GM21526 (cell line): ENCODE measurements at regions not wholly inside any gene's neighbourhood (a gene's known extent, or its start where the extent isn't known, plus 50 kb on each side); places are given as distances from the start of the nearest gene placed in this dataset.

Experiments used
- ATAC-seq: cut with Tn5 transposase; IDR thresholded peaks from one replicate; pipeline ENCODE4 v1.9.1; 2021; ENCODE audit warnings: moderate library complexity; ENCODE audit not compliant: unreplicated experiment, low FRiP score

DNA sequence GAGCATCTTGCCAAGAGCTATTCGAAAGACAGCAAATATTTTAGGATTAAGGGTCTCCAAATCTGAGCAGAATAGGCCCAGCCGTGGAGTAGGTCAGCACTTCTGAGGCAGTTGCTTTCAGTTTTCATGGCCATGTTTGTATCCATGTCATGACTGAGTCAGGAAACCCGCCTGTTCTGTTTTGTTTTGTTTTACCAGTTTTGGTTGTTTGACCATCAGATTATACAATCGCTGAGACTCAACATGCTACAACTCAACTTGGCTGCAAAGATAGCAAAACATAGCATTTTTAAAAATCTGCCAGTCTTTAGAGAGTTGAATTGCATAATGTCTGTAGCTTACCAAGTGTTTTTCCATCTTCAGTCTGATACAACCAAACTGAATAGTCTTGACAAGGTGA is 185.1 kb upstream of the ZNF462 start:
- no peak for ATAC-seq

DNA sequence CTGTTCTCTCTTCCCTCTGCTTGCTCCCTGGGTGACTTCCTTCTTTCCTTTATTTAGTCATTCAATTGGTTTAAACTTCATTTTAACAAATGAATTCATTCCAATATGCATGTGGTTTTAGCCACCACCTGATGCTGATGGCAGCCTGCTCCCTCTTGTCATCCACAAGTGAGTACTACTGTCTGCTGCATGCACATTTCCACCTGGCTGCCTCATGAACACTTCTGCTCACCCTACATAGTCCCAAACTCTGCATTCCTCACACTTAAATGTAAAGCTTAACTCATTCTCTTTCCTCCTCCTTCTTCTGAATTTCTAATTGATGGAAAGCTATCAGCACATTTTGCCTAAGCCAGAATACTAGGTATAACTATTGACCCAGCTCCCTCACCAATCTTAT is 184.7 kb upstream of the ZNF462 start:
- ATAC-seq: no peak

DNA sequence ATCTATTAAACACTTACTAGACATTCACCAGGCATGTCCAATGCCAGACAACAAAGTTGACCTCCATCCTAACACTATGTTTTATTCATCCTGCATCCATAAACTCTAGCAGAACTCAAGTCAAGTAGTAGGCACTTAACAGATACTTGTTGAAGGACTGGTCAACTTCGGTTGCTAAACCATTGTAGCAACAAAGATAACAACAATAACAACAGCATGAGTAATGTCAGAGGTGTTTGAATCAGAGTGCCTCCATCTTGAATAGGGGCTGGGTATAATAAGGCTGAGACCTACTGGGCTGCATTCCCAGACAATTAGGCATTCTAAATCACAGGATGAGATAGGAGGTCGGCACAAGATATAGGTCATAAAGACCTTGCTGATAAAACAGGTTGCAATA is 180.5 kb upstream of the ZNF462 start:
- ATAC-seq: no peak

DNA sequence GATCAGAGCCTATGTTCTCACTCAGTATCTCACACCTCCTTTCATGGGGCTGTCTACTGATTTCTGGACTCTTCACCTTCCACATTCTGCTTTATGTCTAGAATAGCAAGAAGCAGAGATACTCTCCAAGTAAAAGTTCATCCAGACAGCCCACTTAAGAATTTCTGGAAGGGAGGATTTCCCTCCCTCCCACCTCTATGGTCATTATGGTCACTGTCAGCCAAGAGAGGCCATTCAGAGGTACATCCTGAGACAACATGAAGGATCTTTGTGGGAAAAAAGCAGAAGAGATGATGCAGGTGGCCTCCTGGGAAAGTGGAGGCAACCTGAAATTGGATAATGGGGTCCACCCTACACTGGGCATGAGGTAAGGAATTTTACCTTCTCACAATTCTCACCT is 179.5 kb upstream of the ZNF462 start:
- ATAC-seq: no peak

DNA sequence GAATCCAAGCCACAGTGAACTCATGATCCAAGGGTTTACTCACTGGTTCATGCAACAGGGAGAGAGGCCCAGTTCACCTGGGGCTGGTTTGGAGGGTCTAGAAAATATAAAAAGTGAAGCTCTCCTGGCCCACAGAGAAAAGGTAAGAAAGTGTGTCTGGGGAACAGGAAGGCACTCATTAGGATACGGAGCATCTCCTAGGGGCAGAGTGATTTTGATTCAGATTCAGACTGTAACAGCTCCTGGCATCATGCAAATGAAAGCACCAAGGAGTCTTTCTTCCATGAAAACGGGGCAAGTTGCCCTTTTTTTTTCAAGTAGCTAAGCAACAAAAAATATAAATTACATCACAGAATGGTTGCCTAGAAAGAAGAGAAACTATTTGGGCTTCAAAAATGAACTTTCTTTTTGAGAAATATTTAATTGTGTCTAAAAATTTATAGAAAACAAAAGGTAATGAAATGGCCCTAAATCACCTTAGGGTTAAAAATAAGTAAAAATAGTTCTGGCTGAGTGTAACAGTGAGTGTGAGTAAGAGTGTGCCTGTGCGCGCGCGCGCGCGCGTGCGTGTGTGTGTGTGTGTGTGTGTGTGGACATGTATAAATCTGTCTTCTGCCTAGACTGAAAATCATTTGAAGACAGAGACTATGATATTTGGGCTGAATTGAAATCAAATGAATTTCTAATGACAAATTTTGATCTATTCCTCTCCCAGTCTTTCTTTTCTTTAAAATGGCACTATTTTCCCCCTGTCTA is 177.8 kb upstream of the ZNF462 start:
- no peak for ATAC-seq

DNA sequence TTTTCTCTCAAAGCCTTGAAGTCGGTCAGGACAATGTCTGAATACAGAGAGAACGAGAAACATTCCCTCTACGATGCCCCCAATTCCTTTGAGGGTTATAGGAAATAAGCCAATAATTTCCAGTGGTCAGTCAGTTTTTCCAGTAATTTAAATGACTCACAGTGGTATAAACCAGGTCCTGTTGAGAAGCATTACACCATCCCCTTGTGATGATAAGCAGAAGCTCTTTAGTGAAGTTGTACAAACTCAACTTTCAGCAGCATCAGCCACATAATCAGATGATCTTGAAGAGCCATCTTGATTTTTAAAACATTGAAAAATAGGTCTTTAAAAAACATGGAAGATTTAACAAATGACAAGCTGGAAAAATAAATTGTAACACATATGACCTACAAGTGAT is 173.9 kb upstream of the ZNF462 start:
- ATAC-seq: no peak

DNA sequence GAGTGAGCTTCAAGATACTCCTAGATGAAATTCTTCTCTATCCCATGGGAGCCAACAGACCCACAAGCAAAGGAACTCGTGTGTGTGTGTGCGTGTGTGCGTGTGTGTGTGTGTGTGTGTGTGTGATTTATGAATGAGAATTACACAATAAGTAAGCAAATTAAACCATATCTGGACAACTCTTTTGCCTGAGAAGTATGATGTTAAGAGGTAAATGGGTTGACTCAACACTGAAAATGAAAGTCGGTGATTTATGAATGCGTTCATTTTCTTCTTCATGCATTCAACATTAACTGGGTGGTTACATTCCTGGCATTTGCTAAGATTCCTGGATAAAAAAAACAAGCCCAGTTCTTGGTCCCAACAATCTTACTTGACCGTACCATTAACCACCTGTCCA is 171.3 kb upstream of the ZNF462 start:
- ATAC-seq: no peak

DNA sequence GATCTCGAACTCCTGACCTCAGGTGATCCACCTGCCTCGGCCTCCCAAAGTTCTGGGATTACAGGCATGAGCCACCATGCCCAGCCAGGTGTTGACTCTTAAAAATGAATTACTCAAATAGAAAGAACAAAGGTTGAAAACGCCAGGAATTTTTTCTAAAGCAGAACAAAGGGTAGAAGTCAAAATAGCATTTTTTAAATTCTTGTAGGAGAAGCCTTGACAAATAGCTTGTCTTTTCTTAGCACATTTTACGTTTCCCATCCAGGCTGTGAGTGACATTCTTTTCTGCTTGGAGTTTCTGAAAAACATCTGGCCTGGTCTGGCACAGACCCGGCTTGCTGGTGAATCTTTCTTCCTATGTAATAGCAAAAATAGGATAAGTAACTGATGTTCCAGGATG is 169.4 kb upstream of the ZNF462 start:
- ATAC-seq: no peak

DNA sequence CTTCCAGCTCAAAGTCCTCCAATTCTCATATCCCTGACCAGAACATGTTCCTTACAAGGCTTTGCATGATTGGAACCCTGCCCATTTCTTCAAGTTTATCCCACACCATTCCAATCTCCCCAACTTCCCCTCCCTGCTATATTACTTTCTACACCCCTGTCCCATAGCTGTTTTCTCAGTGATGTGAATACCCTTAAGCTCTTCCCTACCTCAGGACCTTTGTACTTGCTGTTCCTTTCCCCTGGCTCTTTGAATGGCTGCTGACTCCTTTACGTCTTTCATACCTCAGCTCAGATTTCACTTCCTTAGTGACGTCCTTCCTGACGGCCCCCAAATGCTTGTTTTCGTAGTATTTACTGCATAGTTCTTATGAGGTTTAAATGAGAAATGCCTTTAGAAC is 166.2 kb upstream of the ZNF462 start:
- ATAC-seq: no peak

DNA sequence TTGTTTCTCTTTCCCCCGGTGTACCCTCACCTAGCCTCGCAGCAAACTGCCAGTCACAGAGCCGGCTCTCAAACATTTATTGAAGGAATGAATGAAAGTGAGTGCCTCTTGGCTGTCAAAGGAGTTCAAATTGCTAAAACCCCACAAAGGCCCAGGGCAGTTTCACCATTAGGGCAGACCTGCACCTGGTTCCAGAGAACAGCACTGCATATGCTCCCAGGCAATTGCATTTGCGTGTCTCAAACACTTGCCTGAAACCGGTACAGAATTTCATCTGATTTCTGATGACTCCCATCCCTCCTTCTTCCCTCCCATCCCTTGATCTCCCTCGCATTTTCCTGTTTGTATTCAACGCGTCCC is 165.6 kb upstream of the ZNF462 start:
- no peak for ATAC-seq

DNA sequence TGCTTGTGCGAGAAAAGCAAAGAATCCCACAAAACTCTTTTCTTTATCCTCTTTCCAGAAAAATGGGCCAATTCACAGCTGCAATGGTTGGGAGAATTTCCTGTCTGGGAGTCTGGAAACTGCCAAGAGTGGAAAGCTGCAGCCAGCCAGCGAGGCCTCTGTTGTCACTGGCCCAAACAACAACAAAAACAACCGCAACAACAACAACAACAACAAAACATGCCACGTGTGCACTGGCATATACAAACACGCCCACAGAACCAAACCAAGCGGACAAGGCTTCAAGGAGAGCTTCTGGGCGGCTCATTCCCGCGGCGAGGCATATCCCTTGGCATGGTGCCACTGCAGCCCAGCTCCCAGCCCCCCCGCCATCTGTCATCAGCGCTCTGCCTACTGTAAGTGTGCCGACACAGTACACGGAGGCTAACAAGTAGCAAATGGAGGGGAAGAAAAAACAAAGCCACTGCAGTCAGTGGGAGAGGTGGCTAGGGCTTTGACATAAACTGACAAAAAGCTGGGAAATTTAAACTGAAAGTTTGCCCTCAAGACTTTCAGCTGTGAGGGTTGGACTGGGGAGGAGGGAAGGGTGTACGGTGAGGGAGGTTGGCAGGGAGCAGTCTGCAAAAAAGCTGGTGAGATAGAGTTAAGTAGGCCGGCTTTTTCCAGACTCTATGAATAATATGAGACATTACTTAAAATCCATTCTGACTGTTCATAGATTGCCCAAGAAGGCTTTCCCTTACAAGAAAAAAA is 165.0 kb upstream of the ZNF462 start:
- no peak for ATAC-seq

DNA sequence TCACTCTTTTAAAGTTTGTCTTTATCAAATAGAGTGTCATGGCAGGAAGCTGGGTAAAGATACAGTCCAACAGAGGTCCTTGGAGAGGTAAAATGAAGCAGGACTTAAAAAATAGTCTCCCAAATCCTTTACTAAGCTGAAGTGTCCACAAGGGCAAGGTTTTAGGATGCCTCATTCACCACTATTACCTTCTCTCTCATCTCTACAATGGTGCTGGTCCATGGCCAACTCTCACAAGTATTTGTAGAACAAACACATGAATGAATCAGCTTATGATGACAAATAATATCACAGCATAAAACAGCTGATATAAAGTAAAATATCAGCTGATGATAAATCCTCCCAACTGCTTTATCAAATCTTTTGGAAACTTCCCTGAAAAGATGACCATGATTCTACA is 162.3 kb upstream of the ZNF462 start:
- ATAC-seq: no peak

DNA sequence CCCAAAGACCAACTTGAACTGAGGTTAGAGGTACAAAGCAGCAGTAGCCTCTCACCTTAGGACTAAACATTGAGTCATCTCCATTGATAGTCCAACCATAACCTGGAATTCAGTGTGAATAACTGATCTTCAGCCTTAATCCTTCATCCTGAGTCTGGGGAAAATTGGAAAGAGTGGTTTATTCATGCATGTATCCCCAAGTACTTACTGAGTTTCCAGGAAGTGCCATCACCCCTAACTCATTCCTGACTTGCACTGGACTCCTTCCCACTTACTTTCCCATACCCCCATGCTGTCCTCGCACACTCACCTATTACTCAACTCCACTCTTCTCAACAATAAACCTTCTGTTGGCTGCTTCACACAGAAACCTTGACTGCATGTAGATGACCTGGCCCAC is 161.4 kb upstream of the ZNF462 start:
- no peak for ATAC-seq

DNA sequence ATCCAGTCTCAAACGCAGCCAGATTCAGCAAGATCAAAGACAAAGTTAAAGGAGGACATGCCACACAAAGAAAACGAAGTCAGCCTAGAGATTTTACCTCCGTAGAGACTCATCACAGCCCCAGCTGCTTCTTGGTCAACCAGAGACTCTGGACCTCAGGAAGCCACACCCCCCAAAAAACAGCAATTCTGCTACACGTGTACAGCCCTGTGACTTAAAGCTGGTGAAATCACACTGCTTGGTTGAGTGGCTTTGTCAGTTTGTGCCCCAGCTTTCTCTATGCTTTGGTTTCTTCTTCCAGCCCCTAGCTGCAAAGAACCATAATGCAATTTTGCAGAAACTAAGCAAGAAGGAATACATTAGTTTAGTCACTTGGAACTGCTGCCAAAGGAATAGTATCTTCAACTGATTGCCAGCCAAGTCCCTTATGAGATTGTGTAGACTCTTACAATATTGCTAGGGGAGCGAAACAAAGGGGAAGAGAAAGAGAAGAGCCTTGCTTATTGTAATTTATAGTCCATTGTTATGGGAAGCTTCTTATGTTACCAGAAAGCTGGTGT is 158.8 kb upstream of the ZNF462 start:
- no peak for ATAC-seq

DNA sequence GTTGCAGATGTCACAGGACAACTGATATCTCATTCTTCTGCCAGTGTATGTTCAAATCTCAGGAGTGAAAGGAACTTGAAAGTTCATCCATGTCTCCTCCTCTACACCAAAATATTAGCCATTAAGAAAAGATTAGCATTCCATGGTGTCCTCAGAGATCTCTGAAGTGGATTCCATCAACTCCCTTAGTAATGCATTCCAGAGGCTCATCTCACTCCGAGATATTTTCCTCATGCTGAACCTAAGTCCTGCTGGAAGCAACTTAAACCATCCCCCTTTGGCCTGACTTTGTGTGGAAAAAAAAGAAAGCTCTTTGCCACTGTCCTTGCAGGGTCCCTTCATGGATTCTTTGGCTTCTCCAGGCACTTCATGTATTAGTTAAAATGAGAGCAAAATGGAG is 155.7 kb upstream of the ZNF462 start:
- ATAC-seq: no peak

DNA sequence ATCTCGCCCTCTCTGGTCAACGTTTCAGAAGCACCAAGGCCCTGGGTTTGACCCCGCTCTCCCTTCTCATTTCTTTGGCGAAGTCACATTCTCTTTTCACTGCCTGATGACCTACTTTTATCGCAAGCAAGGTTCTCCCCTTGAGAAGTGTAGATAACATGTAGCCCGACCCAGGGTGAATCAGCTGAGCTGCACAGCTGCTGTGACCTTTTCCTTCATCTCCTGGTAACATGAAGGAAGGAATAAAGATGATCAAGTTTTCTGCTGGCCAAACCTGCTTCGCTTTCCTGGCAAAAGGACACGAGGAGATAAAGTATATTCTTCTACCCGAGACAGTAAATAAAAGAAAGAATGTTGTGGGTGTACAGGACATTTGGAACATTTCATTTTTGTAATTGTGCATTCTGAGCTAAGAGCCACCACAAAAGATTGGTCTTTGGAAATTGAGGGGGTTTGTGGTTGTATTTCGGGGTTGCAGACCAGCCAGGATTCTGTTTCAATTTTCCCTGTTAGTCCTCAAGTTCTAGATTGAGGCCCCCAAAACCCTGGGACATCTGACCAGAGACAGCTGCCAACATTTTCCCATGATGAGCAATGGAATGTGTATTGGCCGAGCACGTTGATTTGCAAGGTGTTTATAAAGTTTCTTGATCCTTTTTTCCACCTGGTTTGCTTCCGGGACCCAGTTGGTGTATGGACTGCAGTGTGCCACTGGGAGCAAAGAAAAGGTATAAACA is 155.1 kb upstream of the ZNF462 start:
- ATAC-seq: no peak

DNA sequence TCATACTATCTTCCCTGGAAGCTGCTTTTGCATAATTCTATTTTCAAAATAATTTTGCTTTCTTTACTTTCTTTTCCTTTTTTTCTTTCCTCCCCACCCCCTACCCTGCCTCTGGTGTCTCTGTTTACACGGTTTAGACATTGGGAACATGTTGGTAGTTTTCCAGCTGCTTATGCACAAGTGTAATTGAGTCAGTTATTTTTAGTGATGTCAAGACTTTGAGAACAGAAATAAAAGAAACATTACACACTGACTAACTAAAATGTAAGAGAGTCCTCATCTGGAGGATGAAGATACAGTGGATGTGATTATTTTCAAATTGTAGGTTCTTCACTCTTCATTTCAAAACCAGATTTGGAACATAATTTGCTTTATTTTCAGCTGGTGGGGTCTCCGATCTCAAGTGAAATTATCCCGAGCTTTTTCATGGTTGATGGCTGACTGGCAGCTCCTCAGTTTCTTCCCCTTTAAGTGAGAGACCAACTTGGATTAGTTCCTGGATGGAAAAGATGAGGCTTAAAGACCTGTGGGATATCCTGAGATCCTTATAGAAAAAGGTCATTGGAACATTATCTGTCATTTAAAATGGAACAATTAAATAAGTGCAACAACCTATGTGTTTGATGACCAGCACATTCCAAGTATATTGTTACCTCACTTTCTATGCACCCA is 154.4 kb upstream of the ZNF462 start:
- no peak for ATAC-seq

DNA sequence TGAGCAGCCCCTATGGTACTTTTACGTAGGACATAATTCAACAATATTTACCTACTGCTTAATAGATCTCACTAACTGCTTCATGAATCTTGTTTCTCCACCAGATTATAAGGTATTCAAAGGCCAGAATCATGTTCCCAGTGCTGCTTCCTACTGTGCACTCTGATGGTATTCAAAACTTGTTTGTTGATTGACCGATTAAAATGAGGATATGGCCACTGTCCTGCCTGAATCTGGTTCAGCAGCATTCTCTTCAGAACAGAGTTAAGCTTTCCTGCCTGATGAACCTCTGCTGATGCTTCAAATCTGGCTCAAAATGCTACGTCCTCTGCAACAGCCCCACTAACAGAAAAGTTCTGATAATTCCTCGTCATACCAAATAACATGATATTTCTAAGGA is 150.7 kb upstream of the ZNF462 start:
- no peak for ATAC-seq

DNA sequence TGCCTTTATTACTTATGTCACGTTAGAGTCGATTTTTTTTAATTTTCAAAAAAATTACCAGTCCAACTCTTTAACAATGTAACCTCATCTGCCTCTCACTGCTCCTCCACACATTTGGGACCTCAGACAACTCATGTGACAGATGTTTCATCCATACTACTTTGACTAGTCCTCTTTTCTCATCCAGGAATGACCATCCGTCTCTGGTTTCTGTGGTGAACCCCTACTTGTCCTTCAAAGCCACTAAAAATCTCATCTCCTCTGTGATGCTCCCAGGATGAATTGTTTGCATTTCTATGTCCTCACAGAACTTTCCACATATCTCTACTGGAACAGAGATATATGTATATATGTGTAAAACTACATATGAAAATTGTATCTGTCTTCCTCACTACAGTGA is 149.8 kb upstream of the ZNF462 start:
- ATAC-seq: no peak

DNA sequence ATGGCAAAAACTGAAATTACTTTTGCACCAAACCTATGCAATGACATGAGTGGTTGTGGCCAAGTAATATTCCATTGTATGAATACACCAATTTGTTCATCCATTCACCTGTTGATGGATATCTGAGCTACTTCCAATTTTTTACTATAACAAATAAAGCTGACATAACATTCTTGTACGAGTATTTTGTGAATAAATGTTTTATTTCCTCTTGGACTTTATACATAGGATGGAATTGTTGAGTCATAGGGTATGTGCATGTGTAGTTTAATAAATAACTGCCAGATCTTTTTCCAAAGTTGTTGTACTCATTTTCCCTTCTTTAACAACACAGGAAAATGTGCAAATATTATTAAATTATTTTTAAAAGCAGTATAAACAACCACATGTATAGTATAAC is 146.1 kb upstream of the ZNF462 start:
- no peak for ATAC-seq

DNA sequence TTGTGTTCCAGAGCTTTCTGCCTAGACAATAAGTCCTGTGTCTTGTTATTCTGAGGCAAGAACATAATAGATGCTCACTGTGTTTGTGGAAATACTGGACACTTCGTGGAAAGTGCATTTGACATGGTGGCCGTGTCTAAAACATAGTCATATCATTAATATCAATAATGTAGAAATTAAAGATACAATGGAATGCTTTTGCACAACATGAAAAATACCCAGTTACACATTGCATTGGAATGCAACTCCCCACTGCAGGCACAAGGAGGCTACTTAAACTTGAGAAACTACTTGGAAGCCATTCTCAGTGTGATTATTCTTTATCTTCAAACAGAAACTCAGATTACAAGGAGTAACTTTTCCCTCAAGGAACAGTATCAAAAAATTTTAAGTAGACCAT is 145.3 kb upstream of the ZNF462 start:
- ATAC-seq: no peak
